Large intestine (tissue), 3 donors: ENCODE measurements at regions not wholly inside any gene's neighbourhood (a gene's known extent, or its start where the extent isn't known, plus 50 kb on each side); places are given as distances from the start of the nearest gene placed in this dataset.

Experiments used
- DNase-seq, 2 donors: peaks; one replicate each; pipeline versions ENCODE4 v3.0.0 to v3.0.0-alpha.2; 2013
- H3K27ac ChIP-seq: one replicate; pipeline ENCODE4 v1.5.1; 2013; ENCODE audit warnings: low read length
- H3K27me3 ChIP-seq: 2 replicates; pipeline ENCODE4 v1.6.1; 2013; ENCODE audit warnings: low read length; ENCODE audit not compliant: control insufficient read depth, insufficient read depth
- H3K36me3 ChIP-seq: 2 replicates; pipeline ENCODE4 v1.6.1; 2013; ENCODE audit warnings: low read length; ENCODE audit not compliant: control insufficient read depth, insufficient read depth
- H3K4me1 ChIP-seq: one replicate; pipeline ENCODE4 v1.6.1; 2013; ENCODE audit warnings: low read length; ENCODE audit not compliant: control insufficient read depth, insufficient read depth
- H3K4me3 ChIP-seq: one replicate; pipeline ENCODE4 v1.5.1; 2013; ENCODE audit warnings: low read length
- H3K9me3 ChIP-seq: one replicate; pipeline ENCODE4 v1.6.1; 2013; ENCODE audit warnings: mild to moderate bottlenecking, low read depth, low read length, moderate library complexity; ENCODE audit not compliant: control insufficient read depth
- WGBS: methylation state at CpG from one replicate; pipeline ENCODE4 v1.1.5; 2013; ENCODE audit warnings: low lambda C conversion rate; ENCODE audit not compliant: insufficient coverage; 5-methylcytosine and 5-hydroxymethylcytosine counted together

GRCh38 chr20:37624963-37625362 is 68.9 kb upstream of the CTNNBL1 start:
- no CpG with 5 or more reads among the region's 1 CpG for WGBS
- H3K27ac ChIP-seq = no peak overlapping the region
- no peaks in the 10 kb centered on the region for H3K4me1 ChIP-seq
- no peaks in the 10 kb centered on the region for H3K9me3 ChIP-seq
- no peak overlapping the region for H3K4me3 ChIP-seq
- peaks cover 6% of the 10 kb centered on the region for H3K27me3 ChIP-seq
- no peaks in the 10 kb centered on the region for H3K36me3 ChIP-seq
- DNase-seq = no peak

- Histone ChIP-seq H3K36me3 (no peaks in the 10 kb centered on the region), H3K4me1 (no peaks in the 10 kb centered on the region), H3K9me3 (no peaks in the 10 kb centered on the region), H3K27me3 (peaks cover 6% of the 10 kb centered on the region), H3K4me3 (no peak overlapping the region), H3K27ac (no peak overlapping the region)
- DNase-seq = no peak
- WGBS = no CpG with 5 or more reads among the region's 5 CpGs
Observed at GRCh38 chr20:37622728-37623127, 71.1 kb upstream of the CTNNBL1 start.

- Histone ChIP-seq H3K9me3 (no peaks in the 10 kb centered on the region), H3K36me3 (no peaks in the 10 kb centered on the region), H3K27ac (no peak overlapping the region), H3K4me3 (no peak overlapping the region), H3K4me1 (no peaks in the 10 kb centered on the region), H3K27me3 (peaks cover 4% of the 10 kb centered on the region)
- DNase-seq = no peak
- no CpG with 5 or more reads among the region's 2 CpGs for WGBS
Observed at GRCh38 chr20:37619496-37619895, 74.3 kb upstream of the CTNNBL1 start.

- Histone ChIP-seq H3K27me3 (no peaks in the 10 kb centered on the region), H3K36me3 (no peaks in the 10 kb centered on the region), H3K9me3 (no peaks in the 10 kb centered on the region), H3K4me1 (no peaks in the 10 kb centered on the region), H3K27ac (no peak overlapping the region), H3K4me3 (no peak overlapping the region)
- no peak for DNase-seq
- WGBS = no CpG with 5 or more reads among the region's 2 CpGs
Observed at GRCh38 chr20:37616110-37616425, 77.8 kb upstream of the CTNNBL1 start.

GRCh38 chr20:37615340-37616109 is 78.3 kb upstream of the CTNNBL1 start:
- WGBS = no CpG with 5 or more reads among the region's 5 CpGs

GRCh38 chr20:37611852-37612251 is 82.0 kb upstream of the CTNNBL1 start:
- Histone ChIP-seq H3K27me3 (no peaks in the 10 kb centered on the region), H3K4me3 (no peak overlapping the region), H3K36me3 (no peaks in the 10 kb centered on the region), H3K9me3 (no peaks in the 10 kb centered on the region), H3K27ac (no peak overlapping the region), H3K4me1 (no peaks in the 10 kb centered on the region)
- 100% methylated on average over 1 of the region's 1 CpG for WGBS
- DNase-seq = no peak

More at GRCh38 chr20:37615340-37616109, 78.3 kb upstream of the CTNNBL1 start:
- DNase-seq = peak in 1 of 2 donors; percentile 25
- H3K27ac ChIP-seq = no peak overlapping the region
- H3K4me1 ChIP-seq = no peaks in the 10 kb centered on the region
- no peaks in the 10 kb centered on the region for H3K9me3 ChIP-seq
- no peak overlapping the region for H3K4me3 ChIP-seq
- H3K36me3 ChIP-seq = no peaks in the 10 kb centered on the region
- H3K27me3 ChIP-seq = no peaks in the 10 kb centered on the region

GRCh38 chr20:37611346-37611745 is 82.5 kb upstream of the CTNNBL1 start:
- no peak overlapping the region for H3K27ac ChIP-seq
- H3K9me3 ChIP-seq = no peaks in the 10 kb centered on the region
- H3K36me3 ChIP-seq = no peaks in the 10 kb centered on the region
- DNase-seq = no peak
- no peaks in the 10 kb centered on the region for H3K27me3 ChIP-seq
- H3K4me3 ChIP-seq = no peak overlapping the region
- WGBS = no CpG with 5 or more reads among the region's 9 CpGs
- no peaks in the 10 kb centered on the region for H3K4me1 ChIP-seq

- 50% methylated on average over 2 of the region's 14 CpGs for WGBS
- Histone ChIP-seq H3K9me3 (no peaks in the 10 kb centered on the region), H3K27ac (no peak overlapping the region), H3K36me3 (no peaks in the 10 kb centered on the region), H3K27me3 (no peaks in the 10 kb centered on the region), H3K4me3 (no peak overlapping the region), H3K4me1 (no peaks in the 10 kb centered on the region)
- DNase-seq = no peak
Observed at GRCh38 chr20:37610203-37610798, 82.6 kb upstream of the BLCAP start.

GRCh38 chr20:37602634-37603033 is 75.0 kb upstream of the BLCAP start:
- H3K4me1 ChIP-seq = no peaks in the 10 kb centered on the region
- no peak overlapping the region for H3K4me3 ChIP-seq
- DNase-seq = no peak
- peaks cover 19% of the 10 kb centered on the region for H3K27me3 ChIP-seq
- no peaks in the 10 kb centered on the region for H3K36me3 ChIP-seq
- H3K9me3 ChIP-seq = peaks cover 5% of the 10 kb centered on the region
- no CpG with 5 or more reads among the region's 6 CpGs for WGBS
- H3K27ac ChIP-seq = no peak overlapping the region

- Histone ChIP-seq H3K27me3 (peaks cover 32% of the 10 kb centered on the region), H3K27ac (no peak overlapping the region), H3K36me3 (no peaks in the 10 kb centered on the region), H3K9me3 (peaks cover 5% of the 10 kb centered on the region), H3K4me3 (no peak overlapping the region), H3K4me1 (no peaks in the 10 kb centered on the region)
- no CpG with 5 or more reads among the region's 3 CpGs for WGBS
- no peak for DNase-seq
Observed at GRCh38 chr20:37600486-37600885, 72.8 kb upstream of the BLCAP start.
